WTC11 (cell line): ENCODE measurements at regions not wholly inside any gene's neighbourhood (a gene's known extent, or its start where the extent isn't known, plus 50 kb on each side); places are given as distances from the start of the nearest gene placed in this dataset.
A peak's percentile ranks its signal among the peaks of the same experiment; 100 is the strongest.

ENCODE experiments used
- ATAC-seq: fragments of 200-7000 bp; cut with Tn5 transposase; 2 replicates; pipeline ENCODE4 v1.10.0; 2021; ENCODE audit warnings: mild to moderate bottlenecking, moderate library complexity
- CTCF ChIA-PET: fragments of 300-600 bp; sonication (Branson Sonifier 250); formaldehyde crosslinking; loops from one replicate; lab custom pipeline; 2021; ENCODE audit warnings: antibody characterized with exemption; lab: Charles Lee
- POLR2A ChIA-PET: fragments of 350-600 bp; sonication (Branson Sonifier 250); formaldehyde crosslinking; loops from one replicate; lab custom pipeline; 2021; ENCODE audit warnings: antibody characterized with exemption; lab: Charles Lee
- DNase-seq: peaks from one replicate; pipeline ENCODE4 v3.0.0; 2021; ENCODE audit warnings: low spot score
- H3K27ac Mint-ChIP-seq: 2 replicates; pipeline ENCODE4 v1.8.0; 2021; ENCODE audit warnings: mixed read lengths
- H3K27me3 Mint-ChIP-seq: 2 replicates; pipeline ENCODE4 v1.8.0; 2021; ENCODE audit warnings: low read depth, mild to moderate bottlenecking, moderate library complexity, mixed read lengths
- H3K36me3 Mint-ChIP-seq: 2 replicates; pipeline ENCODE4 v1.8.0; 2021; ENCODE audit warnings: mixed read lengths
- H3K4me1 Mint-ChIP-seq: 2 replicates; pipeline ENCODE4 v1.8.0; 2022; ENCODE audit warnings: mixed read lengths
- H3K4me3 Mint-ChIP-seq: 2 replicates; pipeline ENCODE4 v1.8.0; 2021; ENCODE audit warnings: mild to moderate bottlenecking, moderate library complexity, mixed read lengths
- H3K9me3 Mint-ChIP-seq: 2 replicates; pipeline ENCODE4 v1.8.0; 2021; ENCODE audit warnings: mixed read lengths
- AR ChIP-seq: fragments of 250-450 bp; sonication (Bioruptor Pico); IDR thresholded peaks from 2 replicates; pipeline ENCODE4 v1.9.0; 2021; ENCODE audit warnings: mild to moderate bottlenecking
- CDX4 ChIP-seq: fragments of 250-450 bp; sonication (Bioruptor Pico); IDR thresholded peaks from 2 replicates; pipeline ENCODE4 v1.9.0; 2021; ENCODE audit warnings: moderate library complexity, mild to moderate bottlenecking, inconsistent platforms, borderline replicate concordance
- CREM ChIP-seq: sonication (generic); formaldehyde crosslinking; IDR thresholded peaks from 2 replicates; pipeline ENCODE4 v1.8.1; 2022; ENCODE audit warnings: mild to moderate bottlenecking, missing genetic modification reagents, moderate library complexity
- EMX1 ChIP-seq: fragments of 250-450 bp; sonication (Bioruptor Pico); IDR thresholded peaks from 2 replicates; pipeline ENCODE4 v1.8.0; 2021; ENCODE audit warnings: mild to moderate bottlenecking
- ESRRA ChIP-seq: sonication (generic); formaldehyde crosslinking; IDR thresholded peaks from 2 replicates; pipeline ENCODE4 v1.8.1; 2022; ENCODE audit warnings: mild to moderate bottlenecking, missing genetic modification reagents, borderline replicate concordance
- ETV6 ChIP-seq: sonication (generic); formaldehyde crosslinking; IDR thresholded peaks from 2 replicates; pipeline ENCODE4 v1.8.1; 2022; ENCODE audit warnings: mild to moderate bottlenecking, missing genetic modification reagents
- FOXK1 ChIP-seq: sonication (generic); formaldehyde crosslinking; IDR thresholded peaks from 2 replicates; pipeline ENCODE4 v1.8.0; 2022; ENCODE audit warnings: mild to moderate bottlenecking, moderate library complexity, missing genetic modification reagents
- GABPB1 ChIP-seq: sonication (generic); formaldehyde crosslinking; IDR thresholded peaks from 2 replicates; pipeline ENCODE4 v1.8.1; 2023; ENCODE audit warnings: mild to moderate bottlenecking, missing genetic modification reagents
- GTF2I ChIP-seq: fragments of 250-450 bp; sonication (Bioruptor Pico); conservative IDR thresholded peaks from 2 replicates; pipeline ENCODE4 v1.4.0; 2021; ENCODE audit warnings: mild to moderate bottlenecking
- IRF2 ChIP-seq: sonication (generic); formaldehyde crosslinking; IDR thresholded peaks from 2 replicates; pipeline ENCODE4 v1.8.0; 2022; ENCODE audit warnings: low read depth, missing genetic modification reagents, borderline replicate concordance
- JUN ChIP-seq: sonication (generic); formaldehyde crosslinking; IDR thresholded peaks from 2 replicates; pipeline ENCODE4 v1.8.0; 2023; ENCODE audit warnings: mild to moderate bottlenecking, missing genetic modification reagents
- MXD4 ChIP-seq: fragments of 250-450 bp; sonication (Bioruptor Pico); IDR thresholded peaks from 2 replicates; pipeline ENCODE4 v1.8.0; 2021; ENCODE audit warnings: mild to moderate bottlenecking, moderate library complexity, borderline replicate concordance
- NFATC4 ChIP-seq: fragments of 250-450 bp; sonication (Bioruptor Pico); IDR thresholded peaks from 2 replicates; pipeline ENCODE4 v1.9.0; 2021; ENCODE audit warnings: mild to moderate bottlenecking
- NFE2L1 ChIP-seq: sonication (generic); formaldehyde crosslinking; IDR thresholded peaks from 2 replicates; pipeline ENCODE4 v1.8.1; 2023; ENCODE audit warnings: missing genetic modification reagents
- NFYB ChIP-seq: sonication (generic); formaldehyde crosslinking; conservative IDR thresholded peaks from 2 replicates; pipeline ENCODE4 v1.8.0; 2022; ENCODE audit warnings: low read depth, missing genetic modification reagents
- NR2C2 ChIP-seq: sonication (generic); formaldehyde crosslinking; IDR thresholded peaks from 2 replicates; pipeline ENCODE4 v1.8.0; 2022; ENCODE audit warnings: mild to moderate bottlenecking, missing genetic modification reagents
- SMAD4 ChIP-seq: sonication (generic); formaldehyde crosslinking; IDR thresholded peaks from 2 replicates; pipeline ENCODE4 v1.8.0; 2022; ENCODE audit warnings: mild to moderate bottlenecking, missing genetic modification reagents
- USF1 ChIP-seq: sonication (generic); formaldehyde crosslinking; IDR thresholded peaks from 2 replicates; pipeline ENCODE4 v1.8.0; 2022; ENCODE audit warnings: mild to moderate bottlenecking, missing genetic modification reagents
- USF2 ChIP-seq: sonication (generic); formaldehyde crosslinking; IDR thresholded peaks from 2 replicates; pipeline ENCODE4 v1.8.1; 2023; ENCODE audit warnings: mild to moderate bottlenecking, missing genetic modification reagents, moderate library complexity
- ZBTB21 ChIP-seq: sonication (generic); formaldehyde crosslinking; IDR thresholded peaks from 2 replicates; pipeline ENCODE4 v1.8.1; 2023; ENCODE audit warnings: mild to moderate bottlenecking, missing genetic modification reagents, borderline replicate concordance
- ZNF121 ChIP-seq: sonication (generic); formaldehyde crosslinking; IDR thresholded peaks from 2 replicates; pipeline ENCODE4 v1.8.0; 2023; ENCODE audit warnings: missing genetic modification reagents
- ZNF138 ChIP-seq: sonication (generic); formaldehyde crosslinking; conservative IDR thresholded peaks from 2 replicates; pipeline ENCODE4 v1.8.1; 2022; ENCODE audit warnings: mild to moderate bottlenecking, moderate library complexity, missing genetic modification reagents
- ZNF219 ChIP-seq: sonication (generic); formaldehyde crosslinking; IDR thresholded peaks from 2 replicates; pipeline ENCODE4 v1.8.0; 2023; ENCODE audit warnings: missing genetic modification reagents, mild to moderate bottlenecking, borderline replicate concordance
- ZNF416 ChIP-seq: fragments of 250-450 bp; sonication (Bioruptor Pico); IDR thresholded peaks from 2 replicates; pipeline ENCODE4 v1.9.0; 2021; ENCODE audit warnings: mild to moderate bottlenecking, inconsistent platforms
- ZNF671 ChIP-seq: fragments of 250-450 bp; sonication (Bioruptor Pico); IDR thresholded peaks from 2 replicates; pipeline ENCODE4 v1.8.0; 2021; ENCODE audit warnings: mild to moderate bottlenecking
- TF ChIP-seq, protein P1 (sequence below): sonication (generic); formaldehyde crosslinking; IDR thresholded peaks from 2 replicates; pipeline ENCODE4 v1.8.0; 2022; ENCODE audit warnings: missing genetic modification reagents
- TF ChIP-seq, protein P2 (sequence below): sonication (generic); formaldehyde crosslinking; IDR thresholded peaks from 2 replicates; pipeline ENCODE4 v1.8.1; 2022; ENCODE audit warnings: mild to moderate bottlenecking, missing genetic modification reagents, moderate library complexity, borderline replicate concordance

GRCh38 chr2:134770702-134771101 lies 51.9 kb upstream of the TMEM163 start:
- Mint-ChIP-seq H3K4me3 (no peak overlapping the region), H3K27me3 (no peaks in the 10 kb centered on the region), H3K36me3 (no peaks in the 10 kb centered on the region), H3K9me3 (peaks cover 6% of the 10 kb centered on the region), H3K4me1 (peaks cover 24% of the 10 kb centered on the region; the same call in 1 of the 2 replicates), H3K27ac (no peak overlapping the region)
- ATAC-seq (no peak), DNase-seq (no peak)
- TF ChIP-seq ETV6 (CRISPR knock-in tag) (no peak), CREM (CRISPR knock-in tag) (no peak), IRF2 (CRISPR knock-in tag) (no peak), GTF2I (CRISPR knock-in tag) (no peak), ZBTB21 (CRISPR knock-in tag) (no peak), FOXK1 (CRISPR knock-in tag) (no peak), NFYB (CRISPR knock-in tag) (no peak), CDX4 (CRISPR knock-in tag) (no peak), GABPB1 (CRISPR knock-in tag) (no peak), ZNF416 (CRISPR knock-in tag) (no peak), AR (CRISPR knock-in tag) (no peak), NFE2L1 (CRISPR knock-in tag) (no peak), ESRRA (CRISPR knock-in tag) (no peak), ZNF219 (no peak), ZNF138 (CRISPR knock-in tag) (no peak), ZNF121 (CRISPR knock-in tag) (no peak), ZNF671 (CRISPR knock-in tag) (no peak)
- TF ChIP-seq, protein P1, sequence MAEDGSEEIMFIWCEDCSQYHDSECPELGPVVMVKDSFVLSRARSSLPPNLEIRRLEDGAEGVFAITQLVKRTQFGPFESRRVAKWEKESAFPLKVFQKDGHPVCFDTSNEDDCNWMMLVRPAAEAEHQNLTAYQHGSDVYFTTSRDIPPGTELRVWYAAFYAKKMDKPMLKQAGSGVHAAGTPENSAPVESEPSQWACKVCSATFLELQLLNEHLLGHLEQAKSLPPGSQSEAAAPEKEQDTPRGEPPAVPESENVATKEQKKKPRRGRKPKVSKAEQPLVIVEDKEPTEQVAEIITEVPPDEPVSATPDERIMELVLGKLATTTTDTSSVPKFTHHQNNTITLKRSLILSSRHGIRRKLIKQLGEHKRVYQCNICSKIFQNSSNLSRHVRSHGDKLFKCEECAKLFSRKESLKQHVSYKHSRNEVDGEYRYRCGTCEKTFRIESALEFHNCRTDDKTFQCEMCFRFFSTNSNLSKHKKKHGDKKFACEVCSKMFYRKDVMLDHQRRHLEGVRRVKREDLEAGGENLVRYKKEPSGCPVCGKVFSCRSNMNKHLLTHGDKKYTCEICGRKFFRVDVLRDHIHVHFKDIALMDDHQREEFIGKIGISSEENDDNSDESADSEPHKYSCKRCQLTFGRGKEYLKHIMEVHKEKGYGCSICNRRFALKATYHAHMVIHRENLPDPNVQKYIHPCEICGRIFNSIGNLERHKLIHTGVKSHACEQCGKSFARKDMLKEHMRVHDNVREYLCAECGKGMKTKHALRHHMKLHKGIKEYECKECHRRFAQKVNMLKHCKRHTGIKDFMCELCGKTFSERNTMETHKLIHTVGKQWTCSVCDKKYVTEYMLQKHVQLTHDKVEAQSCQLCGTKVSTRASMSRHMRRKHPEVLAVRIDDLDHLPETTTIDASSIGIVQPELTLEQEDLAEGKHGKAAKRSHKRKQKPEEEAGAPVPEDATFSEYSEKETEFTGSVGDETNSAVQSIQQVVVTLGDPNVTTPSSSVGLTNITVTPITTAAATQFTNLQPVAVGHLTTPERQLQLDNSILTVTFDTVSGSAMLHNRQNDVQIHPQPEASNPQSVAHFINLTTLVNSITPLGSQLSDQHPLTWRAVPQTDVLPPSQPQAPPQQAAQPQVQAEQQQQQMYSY (CRISPR knock-in tag), result no peak
- ChIA-PET POLR2A (no interaction called here), CTCF (no interaction called here)

DNA sequence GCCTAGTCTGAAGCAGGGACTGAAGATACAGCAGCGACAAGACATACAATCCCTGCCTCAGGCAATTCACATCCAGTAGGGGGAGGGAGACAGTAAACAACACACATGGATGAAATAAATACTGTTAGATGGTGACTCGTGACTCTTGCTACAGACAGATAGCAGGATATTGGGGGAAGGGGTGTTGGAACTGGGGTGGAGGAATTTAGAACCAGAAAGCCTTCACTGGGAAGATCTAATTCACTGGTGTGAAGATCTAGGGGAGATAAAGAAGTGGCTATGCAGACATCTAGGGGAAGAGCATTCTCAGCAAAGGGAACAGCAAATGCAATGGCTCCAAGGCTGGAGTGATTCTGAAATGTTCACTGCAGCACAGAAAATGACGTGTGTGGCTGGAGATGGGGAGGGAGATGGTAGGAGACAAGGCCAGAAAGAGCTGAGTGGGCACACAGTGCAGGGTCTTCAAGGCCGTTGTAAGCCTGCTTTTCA lies 52.6 kb upstream of the TMEM163 start:
- Mint-ChIP-seq H3K36me3 (no peaks in the 10 kb centered on the region), H3K27ac (no peak overlapping the region), H3K4me3 (no peak overlapping the region), H3K27me3 (no peaks in the 10 kb centered on the region), H3K4me1 (peaks cover 27% of the 10 kb centered on the region), H3K9me3 (no peaks in the 10 kb centered on the region)
- ChIA-PET POLR2A (no interaction called here), CTCF (no interaction called here)
- ATAC-seq (0 out of 2 replicates have a peak, but pooled peaks have one; percentile 21), DNase-seq (no peak)
- TF ChIP-seq JUN (no peak), SMAD4 (CRISPR knock-in tag) (no peak), ZNF121 (CRISPR knock-in tag) (no peak), MXD4 (CRISPR knock-in tag) (no peak), USF2 (CRISPR knock-in tag) (no peak), EMX1 (CRISPR knock-in tag) (no peak), NFATC4 (no peak), USF1 (CRISPR knock-in tag) (no peak), NR2C2 (no peak)
- TF ChIP-seq, protein P2, sequence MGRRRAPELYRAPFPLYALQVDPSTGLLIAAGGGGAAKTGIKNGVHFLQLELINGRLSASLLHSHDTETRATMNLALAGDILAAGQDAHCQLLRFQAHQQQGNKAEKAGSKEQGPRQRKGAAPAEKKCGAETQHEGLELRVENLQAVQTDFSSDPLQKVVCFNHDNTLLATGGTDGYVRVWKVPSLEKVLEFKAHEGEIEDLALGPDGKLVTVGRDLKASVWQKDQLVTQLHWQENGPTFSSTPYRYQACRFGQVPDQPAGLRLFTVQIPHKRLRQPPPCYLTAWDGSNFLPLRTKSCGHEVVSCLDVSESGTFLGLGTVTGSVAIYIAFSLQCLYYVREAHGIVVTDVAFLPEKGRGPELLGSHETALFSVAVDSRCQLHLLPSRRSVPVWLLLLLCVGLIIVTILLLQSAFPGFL (CRISPR knock-in tag), result no peak
